SIG-M5 treated with dmso at 0.1 percent for 504 hours (cell line): ENCODE measurements at regions not wholly inside any gene's neighbourhood (a gene's known extent, or its start where the extent isn't known, plus 50 kb on each side); places are given as distances from the start of the nearest gene placed in this dataset.
"Not testable (repeated sequence)": the region's sequence is repeated elsewhere in the genome, so short reads cannot be mapped to it uniquely, and the experiment has no call there.

Source experiments
- DNase-seq: peaks from one replicate; lab custom pipeline; 2025; ENCODE audit not compliant: unreplicated experiment; lab: John Stamatoyannopoulos, UW

DNA sequence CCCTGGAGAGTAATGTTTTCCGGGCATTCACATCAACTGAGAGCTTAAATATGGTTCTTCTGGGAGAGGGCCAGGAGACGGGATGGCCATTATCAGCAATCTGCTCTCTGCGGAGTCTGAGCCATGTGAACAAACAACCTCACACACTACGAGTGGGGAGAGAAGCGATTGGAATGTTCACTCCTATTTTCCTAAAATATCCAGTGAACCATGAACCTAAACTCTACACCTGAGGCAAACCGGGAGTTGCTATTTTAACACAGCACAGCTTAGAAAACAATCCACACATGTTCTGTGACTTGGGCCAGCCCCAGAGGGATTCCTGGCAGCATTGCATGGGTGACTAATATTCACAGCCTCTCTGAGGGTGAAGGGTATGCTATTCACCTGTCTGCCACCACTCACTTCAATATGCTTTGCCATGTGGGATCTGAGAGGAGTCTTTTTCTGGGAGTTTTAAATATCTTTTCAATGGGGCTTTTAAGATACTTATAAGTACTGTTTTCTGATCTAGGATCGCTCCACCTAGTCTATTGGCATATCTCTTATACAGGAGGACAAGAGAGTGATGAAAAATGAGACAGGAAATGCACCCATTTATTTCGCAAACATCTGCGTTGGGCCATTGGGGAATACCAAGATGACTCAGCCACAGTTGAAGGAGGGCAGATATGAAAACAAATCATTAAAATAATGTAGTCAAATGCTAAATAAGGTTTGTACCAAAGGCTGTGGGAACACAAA lies 72.6 kb upstream of the SERP2 start:
- no peak for DNase-seq

- no peak for DNase-seq
Observed at GRCh38 chr13:44301639-44302015, 72.0 kb upstream of the SERP2 start.

GRCh38 chr13:44302233-44302632 lies 71.4 kb upstream of the SERP2 start:
- no peak for DNase-seq

DNA sequence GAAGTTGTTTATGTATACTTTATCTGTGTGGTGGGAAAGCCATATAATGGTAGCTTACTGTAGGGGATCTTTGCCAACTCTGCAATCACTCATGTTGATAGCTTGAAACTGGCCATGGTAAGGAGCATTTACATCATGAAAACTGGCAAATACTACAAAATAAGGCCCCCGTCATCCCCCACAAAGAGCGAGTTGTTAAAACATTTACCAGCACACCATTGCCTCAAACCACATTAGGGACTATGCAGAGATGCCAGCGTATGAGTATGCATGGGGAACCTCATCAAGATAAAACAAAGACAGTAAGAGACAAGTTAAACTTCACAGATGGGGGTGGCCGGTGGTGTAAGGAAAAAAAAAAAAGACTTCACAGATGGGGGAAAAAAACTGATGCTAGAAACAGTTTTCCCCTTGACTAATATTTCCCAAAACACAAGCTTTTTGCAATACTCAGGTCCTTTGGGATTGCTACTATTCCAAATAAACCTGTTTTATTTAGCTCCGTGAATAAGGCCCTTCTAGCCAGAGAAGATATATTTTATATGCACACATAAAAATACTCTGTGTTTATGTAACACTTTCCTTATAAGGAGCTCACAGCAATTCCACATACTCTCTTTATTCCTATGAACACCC lies 70.6 kb upstream of the SERP2 start:
- no peak for DNase-seq

DNA sequence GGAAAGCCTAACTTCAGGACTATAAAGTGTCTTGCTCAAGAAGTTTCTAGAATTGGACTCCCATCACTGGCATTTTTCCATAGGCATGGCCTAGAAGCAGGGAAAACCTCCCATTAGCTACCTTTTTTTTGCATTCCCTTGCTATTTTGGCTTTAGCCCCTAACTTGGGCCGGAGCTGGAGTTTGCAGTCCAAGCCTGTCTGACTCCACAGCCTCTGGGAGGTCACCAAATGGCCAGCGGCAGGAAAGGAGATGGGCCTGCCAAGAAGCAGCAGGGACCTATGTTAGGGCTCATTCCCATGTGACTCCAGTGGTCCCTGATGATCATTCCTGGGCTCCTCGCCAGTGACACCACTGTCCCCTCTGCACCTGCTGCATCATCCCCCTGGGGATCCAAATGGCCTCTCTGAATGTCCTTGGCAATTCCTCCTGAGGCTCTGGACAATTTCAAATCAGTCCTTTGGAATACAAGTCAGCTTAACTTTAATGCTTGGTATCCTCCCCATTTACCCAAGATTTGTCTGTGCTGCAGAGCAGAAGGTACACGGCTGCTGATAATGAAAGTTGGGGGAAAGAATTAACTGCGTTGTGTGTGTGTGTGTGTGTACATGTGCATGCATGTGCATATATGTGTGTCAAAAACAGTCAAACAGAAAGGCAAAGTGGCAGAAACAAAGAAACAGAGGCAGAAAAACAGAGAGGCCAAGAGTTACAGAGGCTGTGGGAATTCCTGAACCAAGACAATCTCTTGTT lies 69.8 kb upstream of the SERP2 start:
- no peak for DNase-seq

GRCh38 chr13:44304433-44304725 lies 69.2 kb upstream of the SERP2 start:
- no peak for DNase-seq

DNA sequence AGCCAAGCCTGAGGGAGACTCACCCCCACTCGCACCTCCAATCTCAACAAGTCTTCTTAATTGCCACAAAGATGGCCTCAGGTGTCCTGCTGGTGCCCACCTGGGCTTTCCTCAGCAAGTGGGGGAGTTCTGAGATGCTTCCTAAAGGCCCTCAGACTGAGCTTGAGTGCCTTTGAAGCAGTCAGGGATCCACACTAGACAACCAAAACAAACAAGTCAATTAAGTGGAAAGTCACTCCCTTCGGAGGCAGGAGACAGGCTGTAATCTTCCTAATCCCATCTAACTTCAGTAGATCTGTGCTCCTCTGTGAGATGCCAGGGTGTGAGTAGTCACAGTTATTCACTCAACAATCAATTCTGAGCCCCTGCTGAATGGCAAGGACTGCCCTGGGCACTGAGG lies 68.3 kb upstream of the SERP2 start:
- no peak for DNase-seq

DNA sequence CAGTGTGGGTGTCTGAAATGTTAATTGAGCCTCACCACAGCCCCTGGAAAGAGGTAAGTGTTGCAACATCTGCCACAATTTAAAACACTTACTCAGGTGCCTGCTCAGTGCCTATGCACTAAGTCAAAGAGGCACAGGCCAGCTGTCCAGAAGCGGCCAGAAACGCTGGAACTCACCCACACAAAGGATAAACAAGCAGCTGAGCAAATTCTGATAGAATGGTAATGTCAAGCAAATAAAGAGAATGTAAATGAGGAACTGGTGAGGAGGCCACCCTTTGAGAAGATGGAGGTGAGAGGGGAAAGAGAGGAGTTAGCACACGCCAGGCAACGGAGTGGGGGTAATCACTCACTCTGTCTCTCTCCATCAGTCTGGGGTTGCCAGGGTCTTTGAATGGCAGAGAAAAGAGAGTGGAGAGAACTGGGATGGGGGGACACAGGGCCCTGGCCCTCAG lies 67.7 kb upstream of the SERP2 start:
- DNase-seq, result no peak

GRCh38 chr13:44306371-44307192 lies 67.0 kb upstream of the SERP2 start:
- no peak for DNase-seq

DNA sequence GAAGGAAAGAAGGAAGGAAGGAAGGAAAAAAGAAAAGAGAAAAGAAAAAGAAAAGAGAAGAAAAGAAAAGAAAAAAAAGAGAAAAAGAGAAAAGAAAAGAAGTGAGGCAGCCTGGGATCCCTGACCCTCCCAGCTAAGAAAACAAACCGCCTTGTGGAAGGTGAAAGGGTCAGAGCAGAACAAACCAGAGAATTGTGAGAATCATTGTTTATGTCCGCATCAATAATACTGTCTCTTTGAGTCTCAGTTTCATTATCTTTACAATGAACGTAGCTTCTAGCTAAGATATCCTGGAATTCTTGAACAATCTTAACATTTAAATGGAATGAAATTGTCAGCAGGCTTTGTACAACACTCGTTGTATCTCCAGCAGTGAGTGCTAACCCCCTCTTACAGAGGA lies 66.4 kb upstream of the SERP2 start:
- DNase-seq, result no peak

- DNase-seq, result no peak
Observed at GRCh38 chr13:44307844-44308243, 65.8 kb upstream of the SERP2 start.

GRCh38 chr13:44308352-44308751 lies 65.3 kb upstream of the SERP2 start:
- DNase-seq, result no peak

GRCh38 chr13:44309794-44310757 lies 63.5 kb upstream of the SERP2 start:
- no peak for DNase-seq

DNA sequence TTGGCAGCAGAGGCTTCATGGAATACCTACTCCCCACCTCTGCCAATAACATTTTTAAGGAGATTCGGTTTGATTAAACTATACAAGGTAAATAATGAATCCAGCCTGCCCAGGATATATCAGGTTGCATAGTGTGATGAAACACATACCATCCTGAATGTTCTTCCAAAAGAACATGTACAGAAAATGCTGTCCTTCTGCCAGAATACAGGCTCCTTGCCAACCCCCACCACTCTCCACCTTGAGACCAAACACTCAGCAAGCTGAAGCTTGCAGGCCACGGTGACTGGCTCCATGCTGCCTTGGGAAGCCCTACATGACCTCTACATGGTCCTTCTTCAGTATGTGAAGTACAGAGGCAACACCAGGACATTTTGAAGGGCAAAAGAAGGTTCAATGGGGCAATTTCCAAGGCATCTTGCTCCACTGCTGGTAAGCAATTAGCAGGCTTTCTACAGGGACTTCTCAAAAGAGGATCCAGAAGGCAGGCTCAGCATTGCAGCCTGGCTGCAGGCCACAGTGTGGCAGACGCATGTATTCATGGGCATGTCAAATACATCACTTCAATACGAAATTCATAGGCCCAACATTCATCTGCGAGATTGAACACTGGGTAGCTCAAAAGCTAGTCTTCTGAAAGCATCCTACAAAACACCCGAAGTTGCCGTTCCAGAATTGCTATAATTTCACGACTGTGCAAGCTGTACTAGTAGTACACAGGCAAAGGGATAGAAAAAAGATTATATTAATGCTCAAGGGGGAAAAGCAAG lies 62.4 kb upstream of the SERP2 start:
- no peak for DNase-seq

GRCh38 chr13:44312131-44312530 lies 61.5 kb upstream of the SERP2 start:
- no peak for DNase-seq

GRCh38 chr13:44312834-44313551 lies 60.6 kb upstream of the SERP2 start:
- no peak for DNase-seq

- no peak for DNase-seq
Observed at GRCh38 chr13:44313674-44314073, 60.0 kb upstream of the SERP2 start.

DNA sequence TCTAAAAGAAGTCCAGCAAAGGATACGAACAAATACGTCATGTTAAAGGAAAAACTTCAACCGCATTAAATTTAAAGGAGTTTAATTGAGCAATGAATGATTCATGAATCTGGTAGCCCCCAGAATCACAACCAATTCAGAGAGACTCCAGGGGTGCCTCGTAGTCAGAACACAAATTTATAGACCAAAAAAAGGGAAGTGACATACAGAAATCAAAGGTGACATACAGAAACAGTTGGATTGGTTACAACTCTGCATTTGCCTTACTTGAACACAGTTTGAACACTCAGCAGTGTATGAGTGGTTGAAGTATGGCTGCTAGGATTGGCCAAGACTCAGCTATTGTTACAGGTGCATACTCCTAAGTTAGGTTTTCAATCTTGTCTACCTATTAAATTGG lies 59.5 kb upstream of the SERP2 start:
- not testable (repeated sequence) for DNase-seq

- no peak for DNase-seq
Observed at GRCh38 chr13:44317752-44318151, 55.9 kb upstream of the SERP2 start.
